Endothelial cell of umbilical vein (primary cell): ENCODE measurements at regions not wholly inside any gene's neighbourhood (a gene's known extent, or its start where the extent isn't known, plus 50 kb on each side); places are given as distances from the start of the nearest gene placed in this dataset.

Source experiments
- BruUV-seq: library from RNA; stranded (reverse); fragments of 400-500 nt; replicated peaks from 2 replicates; lab custom pipeline; 2021; lab: Mats Ljungman, UMichigan
- CTCF ChIA-PET: fragments of 300-600, 350-600 bp; sonication (Branson Sonifier 250); formaldehyde crosslinking; loops from one replicate; lab custom pipeline; 2021; ENCODE audit warnings: antibody characterized with exemption, inconsistent platforms; lab: Charles Lee
- POLR2A ChIA-PET: fragments of 300-600, 350-600 bp; sonication (Branson Sonifier 250); formaldehyde crosslinking; loops from one replicate; lab custom pipeline; 2021; ENCODE audit warnings: antibody characterized with exemption, inconsistent platforms; lab: Charles Lee
- DNase-seq: peaks from one replicate; pipeline ENCODE4 v3.0.0-alpha.2; 2011; ENCODE audit warnings: low read depth, low spot score
- FAIRE-seq: peaks from 2 replicates; lab custom pipeline; 2011; peaks lifted over from hg19 to GRCh38; lab: Jason Lieb, UNC
- H2AFZ ChIP-seq: 2 replicates; pipeline ENCODE4 v1.6.0; 2012; ENCODE audit warnings: low read depth, low read length, control low read depth, inconsistent platforms
- H3K27ac ChIP-seq: 2 replicates; pipeline ENCODE4 v1.5.1; 2011; ENCODE audit warnings: low read depth, mild to moderate bottlenecking, control low read depth, low read length, moderate library complexity; ENCODE audit not compliant: insufficient read depth
- H3K27me3 ChIP-seq, 2 experiments: 2 replicates each; pipeline versions ENCODE4 v1.6.0 to v1.6.1; 2011; ENCODE audit warnings: low read length in 2 of 2, mixed read lengths in 1 of 2; ENCODE audit not compliant: control insufficient read depth in 2 of 2, insufficient read depth in 2 of 2
- H3K36me3 ChIP-seq, 2 experiments: 2 replicates in 1 of 2; 3 replicates in 1 of 2; pipeline ENCODE4 v1.5.1; 2011; ENCODE audit warnings: low read length in 2 of 2, mild to moderate bottlenecking in 1 of 2, moderate library complexity in 1 of 2; ENCODE audit not compliant: control insufficient read depth in 2 of 2, insufficient read depth in 2 of 2; ENCODE audit errors: extremely low read depth in 1 of 2
- H3K4me1 ChIP-seq: 3 replicates; pipeline ENCODE4 v1.5.1; 2011; ENCODE audit warnings: mild to moderate bottlenecking, low read length; ENCODE audit not compliant: control insufficient read depth, insufficient read depth; ENCODE audit errors: extremely low read depth
- H3K4me2 ChIP-seq: 2 replicates; pipeline ENCODE4 v1.6.1; 2011; ENCODE audit warnings: low read length, control low read depth, mixed read lengths; ENCODE audit not compliant: insufficient read depth
- H3K4me3 ChIP-seq, 3 experiments: fragments of 200-600 bp in 1 of 3; sonication (generic), shearing (Covaris generic) in 1 of 3; replicated peaks in 1 of 3; 2 replicates each; pipeline ENCODE4 v1.5.1; 2011 to 2016; ENCODE audit warnings: control low read depth in 3 of 3, low read length in 3 of 3, mild to moderate bottlenecking in 2 of 3, inconsistent platforms in 1 of 3, low read depth in 1 of 3, moderate library complexity in 1 of 3; ENCODE audit not compliant: insufficient read depth in 1 of 3
- H3K79me2 ChIP-seq: 2 replicates; pipeline ENCODE4 v1.6.0; 2012; ENCODE audit warnings: low read length, inconsistent platforms; ENCODE audit not compliant: control insufficient read depth, insufficient read depth
- H3K9ac ChIP-seq: replicated peaks from 2 replicates; pipeline ENCODE3; 2011; ENCODE audit warnings: low read length, control low read depth; ENCODE audit not compliant: insufficient read depth; ENCODE audit errors: extremely low read depth
- H3K9me1 ChIP-seq: replicated peaks from 3 replicates; pipeline ENCODE4 v1.6.0; 2011; ENCODE audit warnings: mild to moderate bottlenecking, low read length; ENCODE audit not compliant: control insufficient read depth, insufficient read depth; ENCODE audit errors: extremely low read depth
- H3K9me3 ChIP-seq: replicated peaks from 2 replicates; pipeline ENCODE4 v1.5.1; 2012; ENCODE audit warnings: low read length, inconsistent platforms; ENCODE audit not compliant: control insufficient read depth, insufficient read depth
- H4K20me1 ChIP-seq: replicated peaks from 2 replicates; pipeline ENCODE3; 2011; ENCODE audit warnings: mild to moderate bottlenecking, low read length; ENCODE audit not compliant: control insufficient read depth, insufficient read depth; ENCODE audit errors: extremely low read depth
- CTCF ChIP-seq, 2 donors: IDR thresholded peaks; 1 replicate in 1 of 2; 2 replicates in 1 of 2; pipeline ENCODE4 v1.5.1; 2011; ENCODE audit warnings: low read length in 2 of 2, mild to moderate bottlenecking in 2 of 2, moderate library complexity in 2 of 2, control low read depth in 1 of 2, inconsistent platforms in 1 of 2, low read depth in 1 of 2; ENCODE audit not compliant: insufficient read depth in 1 of 2; ENCODE audit errors: extremely low read depth in 1 of 2
- EZH2 ChIP-seq: IDR thresholded peaks from 2 replicates; pipeline ENCODE4 v1.6.1; 2012; ENCODE audit warnings: borderline replicate concordance, low read depth, mild to moderate bottlenecking, moderate library complexity, low read length, inconsistent platforms; ENCODE audit not compliant: severe bottlenecking
- FOS ChIP-seq: IDR thresholded peaks from 2 replicates; pipeline ENCODE4 v1.6.1; 2011; ENCODE audit warnings: mild to moderate bottlenecking, low read length, moderate library complexity, borderline replicate concordance; ENCODE audit not compliant: insufficient read depth
- GATA2 ChIP-seq: IDR thresholded peaks from 2 replicates; pipeline ENCODE4 v1.7.0; 2011; ENCODE audit warnings: low read depth, mild to moderate bottlenecking, moderate library complexity, mixed read lengths, low read length; ENCODE audit not compliant: insufficient read length, insufficient read depth
- JUN ChIP-seq: IDR thresholded peaks from 2 replicates; pipeline ENCODE4 v1.6.1; 2011; ENCODE audit warnings: borderline replicate concordance, low read depth; ENCODE audit not compliant: insufficient read length, insufficient read depth
- MYC ChIP-seq: IDR thresholded peaks from one replicate; pipeline ENCODE4 v1.6.1; 2011; ENCODE audit warnings: mild to moderate bottlenecking, low read depth, low read length
- POLR2A ChIP-seq: IDR thresholded peaks from 2 replicates; pipeline ENCODE4 v1.6.1; 2012; ENCODE audit warnings: low read depth, mild to moderate bottlenecking, control low read depth, low read length
- POLR2AphosphoS5 ChIP-seq: IDR thresholded peaks from 2 replicates; pipeline ENCODE4 v1.6.1; 2012; ENCODE audit warnings: low read depth, mild to moderate bottlenecking, control low read depth, low read length, moderate library complexity; ENCODE audit not compliant: insufficient read depth
- dilution Hi-C: fragments of 300-500 bp; cut with MboI; formaldehyde crosslinking; loops from one replicate; pipeline ENCODE4 v1.15.0; 2019; ENCODE audit warnings: low sequenced_read_pairs; ENCODE audit not compliant: extremely low pct_ligation_motif_present
- intact Hi-C: fragments of 100-400 bp; cut with micrococcal nuclease; formaldehyde crosslinking; loops from one replicate; pipeline ENCODE4 v1.10.0; 2022

- dilution Hi-C loops, result no loop called here
Observed at GRCh38 chr3:40661284-40661683, 136.5 kb downstream of the ZNF621 start.

More at GRCh38 chr3:40661284-40661683, 136.5 kb downstream of the ZNF621 start:
- Histone ChIP-seq H3K36me3 (no peaks in the 10 kb centered on the region), H3K9me1 (no peaks in the 10 kb centered on the region), H3K9me3 (no peaks in the 10 kb centered on the region), H3K27me3 (peaks cover 0 to 3% of the 10 kb centered on the region in 2 experiments), H3K9ac (no peak overlapping the region), H2AFZ (no peak overlapping the region), H3K27ac (no peak overlapping the region), H3K4me1 (no peaks in the 10 kb centered on the region), H4K20me1 (no peaks in the 10 kb centered on the region), H3K4me2 (no peak overlapping the region), H3K79me2 (no peaks in the 10 kb centered on the region), H3K4me3 (no peak overlapping the region)
- POLR2A ChIA-PET, result no interaction called here
- BruUV-seq, result no TSS peak
- intact Hi-C loops, result no loop called here
- CTCF ChIA-PET, result no interaction called here
- FAIRE-seq, result no peak
- DNase-seq, result no peak
- no peak for TF ChIP-seq GATA2
- no peak for TF ChIP-seq JUN
- TF ChIP-seq MYC, result no peak
- no peak for TF ChIP-seq POLR2AphosphoS5
- no peak for TF ChIP-seq FOS
- no peak for TF ChIP-seq POLR2A
- TF ChIP-seq EZH2, result no peak
- TF ChIP-seq CTCF (IDR thresholded peaks at IDR 0.05; ENCODE audit: extremely low read depth in 1 of 2, insufficient read depth in 1 of 2, low read depth in 1 of 2, low read length in 2 of 2), result no peak
